ENCODE measurements at regions not wholly inside any gene's neighbourhood (a gene's known extent, or its start where the extent isn't known, plus 50 kb on each side); places are given as distances from the start of the nearest gene placed in this dataset.

- DNase-seq = peak in 1 of 5 donors; percentile 59
These were observed 173.1 kb downstream of the ICOS start for GRCh38 chr2:204109681-204110080.

GRCh38 chr2:204110338-204110741, 173.8 kb downstream of the ICOS start:
- DNase-seq = peak; percentile 18 to 92 (median 26)

- peak in 1 of 5 donors; percentile 23 for DNase-seq
These were observed 174.4 kb downstream of the ICOS start for GRCh38 chr2:204110751-204111516.

- DNase-seq = no peak
These were observed 175.7 kb downstream of the ICOS start for GRCh38 chr2:204112084-204112770.

- DNase-seq = no peak
These were observed 178.0 kb downstream of the ICOS start for GRCh38 chr2:204114295-204115136.

- no peak for DNase-seq
These were observed 178.8 kb downstream of the ICOS start for GRCh38 chr2:204115137-204116056.

- no peak for DNase-seq
These were observed 179.7 kb downstream of the ICOS start for GRCh38 chr2:204116159-204116792.

- no peak for DNase-seq
These were observed 185.9 kb downstream of the ICOS start for GRCh38 chr2:204122425-204122824.

- DNase-seq = no peak
These were observed 187.7 kb downstream of the ICOS start for GRCh38 chr2:204124140-204124750.

- DNase-seq = no peak
These were observed 190.1 kb downstream of the ICOS start for GRCh38 chr2:204126705-204127104.

GRCh38 chr2:204127238-204127637, 190.7 kb downstream of the ICOS start:
- no peak for DNase-seq

- no peak for DNase-seq
These were observed 193.2 kb downstream of the ICOS start for GRCh38 chr2:204129591-204130294.

GRCh38 chr2:204131621-204132020, 195.1 kb downstream of the ICOS start:
- no peak for DNase-seq

GRCh38 chr2:204133476-204133875, 196.9 kb downstream of the ICOS start:
- DNase-seq = no peak

GRCh38 chr2:204134421-204134820, 197.9 kb downstream of the ICOS start:
- no peak for DNase-seq

GRCh38 chr2:204135752-204136151, 199.2 kb downstream of the ICOS start:
- no peak for DNase-seq

GRCh38 chr2:204138206-204138605, 201.6 kb downstream of the ICOS start:
- no peak for DNase-seq

GRCh38 chr2:204140246-204140645, 203.7 kb downstream of the ICOS start:
- DNase-seq = no peak

GRCh38 chr2:204143216-204144014, 206.9 kb downstream of the ICOS start:
- DNase-seq = no peak

- DNase-seq = no peak
These were observed 207.9 kb downstream of the ICOS start for GRCh38 chr2:204144492-204144891.
